Stomach (tissue), 8 donors: ENCODE measurements at regions not wholly inside any gene's neighbourhood (a gene's known extent, or its start where the extent isn't known, plus 50 kb on each side); places are given as distances from the start of the nearest gene placed in this dataset.

Experiments used
- DNase-seq, 2 donors: peaks; one replicate each; pipeline versions ENCODE4 v3.0.0 to v3.0.0-alpha.2; 2013 to 2019
- H3K27ac ChIP-seq, 5 donors: fragments of 200-600 bp in 4 of 5; sonication (generic) in 4 of 5; one replicate each; pipeline ENCODE4 v1.5.1; 2013 to 2019; ENCODE audit warnings: mild to moderate bottlenecking in 1 of 5, moderate library complexity in 1 of 5
- H3K27me3 ChIP-seq, 3 donors: fragments of 200-600 bp; sonication (generic); one replicate each; pipeline ENCODE4 v1.5.1; 2017 to 2019; ENCODE audit warnings: mixed run types in 1 of 3
- H3K36me3 ChIP-seq, 4 donors: fragments of 200-600 bp; sonication (generic); 1 replicate in 3 of 4; 2 replicates in 1 of 4; pipeline ENCODE4 v1.5.1; 2016 to 2019
- H3K4me1 ChIP-seq, 4 donors: fragments of 200-600 bp; sonication (generic); one replicate each; pipeline ENCODE4 v1.5.1; 2016 to 2019
- H3K4me3 ChIP-seq, 4 donors: fragments of 200-600 bp; sonication (generic) in 3 of 4; one replicate each; pipeline ENCODE4 v1.5.1; 2016 to 2019; ENCODE audit warnings: mild to moderate bottlenecking in 1 of 4
- H3K9me3 ChIP-seq, 4 donors: fragments of 200-600 bp; sonication (generic); one replicate each; pipeline ENCODE4 v1.5.1; 2016 to 2019
- EP300 ChIP-seq: sonication (generic); formaldehyde crosslinking; IDR thresholded peaks from one replicate; pipeline ENCODE4 v1.6.1; 2017; ENCODE audit warnings: antibody characterized with exemption
- POLR2A ChIP-seq, 4 donors: fragments of 450-650 bp; IDR thresholded peaks; one replicate each; pipeline ENCODE4 v1.6.1; 2016; ENCODE audit warnings: antibody characterized with exemption in 4 of 4, control low read depth in 2 of 4, mild to moderate bottlenecking in 1 of 4, moderate library complexity in 1 of 4
- POLR2AphosphoS5 ChIP-seq, 3 donors: sonication (generic); formaldehyde crosslinking; IDR thresholded peaks; one replicate each; pipeline ENCODE4 v1.6.1; 2016; ENCODE audit warnings: antibody characterized with exemption in 3 of 3
- WGBS, 5 donors: extraction: QIAGEN DNeasy Blood & Tissue Kit in 3 of 5; methylation state at CpG; one replicate each; pipeline versions ENCODE4 v1.1.5 to v1.1.7; 2013 to 2018; 5-methylcytosine and 5-hydroxymethylcytosine counted together
- intact Hi-C: fragments of 100-400 bp; cut with DNase I; formaldehyde crosslinking; loops from one replicate; pipeline ENCODE4 v1.15.1; 2023; ENCODE audit warnings: low total_unique reads
- TF ChIP-seq, protein P1 (sequence below), 7 experiments: fragments of 450-650 bp in 4 of 7; fragments of 200-600 bp in 3 of 7; sonication (generic) in 3 of 7; IDR thresholded peaks; one replicate each; pipeline ENCODE4 v1.5.1; 2016 to 2019; ENCODE audit warnings: antibody characterized with exemption in 7 of 7, control low read depth in 2 of 7, mild to moderate bottlenecking in 1 of 7
- donor health status: healthy with polysubstance abuse.
- donor health status: Bipolar disorder and iron deficiency.
- donor health status: healthy.

DNA sequence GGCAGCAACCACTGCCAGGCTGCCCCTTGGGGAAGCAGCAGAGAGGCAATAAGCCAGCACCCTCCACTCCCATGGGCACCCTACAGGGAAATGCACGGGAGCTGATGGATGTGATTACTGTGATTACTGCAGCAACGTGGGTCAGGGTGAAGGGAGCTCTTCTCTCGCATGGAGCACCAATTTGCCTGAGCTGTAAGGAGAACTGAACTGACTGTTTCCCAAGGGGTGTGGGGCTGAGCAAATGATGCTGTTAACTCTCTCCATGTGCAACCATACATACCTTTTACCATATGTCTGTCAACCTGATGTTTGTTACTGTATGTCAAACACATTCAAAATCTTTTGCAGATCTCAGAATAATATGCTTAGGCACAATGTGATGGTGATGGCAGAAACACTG is 680.6 kb downstream of the SQOR start:
- Histone ChIP-seq H3K4me1 (no peaks in the 10 kb centered on the region), H3K4me3 (no peak overlapping the region), H3K9me3 (no peaks in the 10 kb centered on the region), H3K27ac (no peak overlapping the region), H3K27me3 (no peaks in the 10 kb centered on the region), H3K36me3 (no peaks in the 10 kb centered on the region)
- 23 to 48% (median 27%) methylated on average over 3 of the region's 3 CpGs for WGBS, 5 donors
- TF ChIP-seq POLR2AphosphoS5 (IDR thresholded peaks at IDR 0.05) (no peak), EP300 (no peak), POLR2A (IDR thresholded peaks at IDR 0.05) (no peak)
- TF ChIP-seq, protein P1, sequence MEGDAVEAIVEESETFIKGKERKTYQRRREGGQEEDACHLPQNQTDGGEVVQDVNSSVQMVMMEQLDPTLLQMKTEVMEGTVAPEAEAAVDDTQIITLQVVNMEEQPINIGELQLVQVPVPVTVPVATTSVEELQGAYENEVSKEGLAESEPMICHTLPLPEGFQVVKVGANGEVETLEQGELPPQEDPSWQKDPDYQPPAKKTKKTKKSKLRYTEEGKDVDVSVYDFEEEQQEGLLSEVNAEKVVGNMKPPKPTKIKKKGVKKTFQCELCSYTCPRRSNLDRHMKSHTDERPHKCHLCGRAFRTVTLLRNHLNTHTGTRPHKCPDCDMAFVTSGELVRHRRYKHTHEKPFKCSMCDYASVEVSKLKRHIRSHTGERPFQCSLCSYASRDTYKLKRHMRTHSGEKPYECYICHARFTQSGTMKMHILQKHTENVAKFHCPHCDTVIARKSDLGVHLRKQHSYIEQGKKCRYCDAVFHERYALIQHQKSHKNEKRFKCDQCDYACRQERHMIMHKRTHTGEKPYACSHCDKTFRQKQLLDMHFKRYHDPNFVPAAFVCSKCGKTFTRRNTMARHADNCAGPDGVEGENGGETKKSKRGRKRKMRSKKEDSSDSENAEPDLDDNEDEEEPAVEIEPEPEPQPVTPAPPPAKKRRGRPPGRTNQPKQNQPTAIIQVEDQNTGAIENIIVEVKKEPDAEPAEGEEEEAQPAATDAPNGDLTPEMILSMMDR (IDR thresholded peaks at IDR 0.05) = no peak
- DNase-seq = no peak
- intact Hi-C loops = no loop called here

DNA sequence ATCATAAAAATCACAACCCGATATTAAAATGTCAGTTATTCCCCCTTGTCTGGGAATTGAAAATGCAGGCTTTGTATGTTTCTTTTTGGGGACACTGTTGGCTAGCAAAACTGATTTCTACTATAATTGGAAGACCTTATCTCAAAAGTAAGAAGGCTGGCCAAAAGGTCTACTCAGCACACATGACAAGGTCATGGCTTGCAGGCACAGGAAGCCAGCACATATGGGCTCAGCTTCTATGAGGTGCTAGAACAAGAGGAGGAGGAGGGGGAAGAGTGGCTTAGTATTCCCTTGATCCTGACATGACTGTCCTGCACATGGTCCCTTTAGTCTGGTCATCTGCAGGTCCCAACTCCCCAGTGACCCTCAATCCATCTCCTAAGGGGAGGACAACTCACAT is 681.2 kb downstream of the SQOR start:
- intact Hi-C loops = no loop called here
- WGBS, 5 donors = 80 to 89% (median 85%) methylated on average over 1 of the region's 1 CpG
- no peaks in the 10 kb centered on the region for H3K9me3 ChIP-seq

DNA sequence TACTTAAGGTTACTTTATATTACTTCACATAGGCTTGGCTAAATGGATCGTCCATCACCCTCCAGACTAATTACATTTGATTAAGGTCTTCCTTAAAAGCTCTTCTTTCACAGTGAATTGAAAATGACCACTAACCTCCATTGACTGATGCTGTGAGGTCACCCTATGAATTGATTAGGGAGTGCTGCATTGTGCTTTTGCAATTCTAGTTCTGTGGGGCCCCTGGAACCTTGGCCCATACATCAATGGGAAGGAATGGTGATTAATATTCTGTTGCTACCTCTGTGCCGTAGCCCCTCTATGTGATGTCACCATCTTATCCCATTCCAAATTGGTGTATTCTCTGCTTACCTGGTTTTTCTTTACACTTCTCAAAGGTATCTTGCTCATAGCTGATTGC is 682.2 kb downstream of the SQOR start:
- 88 to 93% (median 89%) methylated on average over 2 of the region's 2 CpGs for WGBS, 5 donors
- H3K27ac ChIP-seq = no peak overlapping the region
- intact Hi-C loops = no loop called here
- TF ChIP-seq POLR2A (IDR thresholded peaks at IDR 0.05) (no peak), EP300 (no peak), POLR2AphosphoS5 (IDR thresholded peaks at IDR 0.05) (no peak)
- TF ChIP-seq, protein P1 (IDR thresholded peaks at IDR 0.05) = no peak
- no peaks in the 10 kb centered on the region for H3K9me3 ChIP-seq
- no peaks in the 10 kb centered on the region for H3K36me3 ChIP-seq
- no peaks in the 10 kb centered on the region for H3K4me1 ChIP-seq
- DNase-seq = no peak
- H3K27me3 ChIP-seq = no peaks in the 10 kb centered on the region
- H3K4me3 ChIP-seq = no peak overlapping the region

More for the DNA sequence above, 681.2 kb downstream of the SQOR start:
- Histone ChIP-seq H3K27me3 (no peaks in the 10 kb centered on the region), H3K4me3 (no peak overlapping the region), H3K36me3 (no peaks in the 10 kb centered on the region), H3K27ac (no peak overlapping the region), H3K4me1 (no peaks in the 10 kb centered on the region)
- TF ChIP-seq, protein P1 (IDR thresholded peaks at IDR 0.05) = no peak
- TF ChIP-seq POLR2A (IDR thresholded peaks at IDR 0.05) = no peak
- no peak for TF ChIP-seq EP300
- TF ChIP-seq POLR2AphosphoS5 (IDR thresholded peaks at IDR 0.05) = no peak
- DNase-seq = no peak

DNA sequence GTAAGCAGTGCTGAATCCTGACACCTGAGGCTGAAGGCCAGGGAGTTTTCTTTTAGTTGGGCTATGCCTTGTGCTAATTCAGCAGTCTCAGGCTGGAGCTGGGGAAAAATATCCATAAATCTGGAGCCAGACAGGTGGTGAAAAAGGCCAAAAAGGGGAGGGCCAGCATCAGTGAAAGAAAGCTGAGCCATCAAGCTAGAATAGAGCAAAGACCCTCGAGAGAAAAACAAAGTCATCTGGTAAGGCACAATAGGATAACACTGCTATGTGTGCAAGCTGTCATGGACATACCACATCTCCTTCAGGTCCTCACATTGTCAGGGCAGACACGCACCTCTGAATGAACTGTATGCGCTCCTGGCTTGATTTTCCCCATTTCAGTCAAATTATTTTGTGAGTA is 687.9 kb downstream of the SQOR start:
- DNase-seq = no peak
- WGBS, 5 donors = 77 to 90% (median 83%) methylated on average over 3 of the region's 3 CpGs
- H3K27me3 ChIP-seq = no peaks in the 10 kb centered on the region
- intact Hi-C loops = no loop called here
- no peak overlapping the region for H3K4me3 ChIP-seq
- TF ChIP-seq, protein P1 (IDR thresholded peaks at IDR 0.05) = no peak
- no peaks in the 10 kb centered on the region for H3K9me3 ChIP-seq
- H3K4me1 ChIP-seq = no peaks in the 10 kb centered on the region
- no peaks in the 10 kb centered on the region for H3K36me3 ChIP-seq
- H3K27ac ChIP-seq = no peak overlapping the region

DNA sequence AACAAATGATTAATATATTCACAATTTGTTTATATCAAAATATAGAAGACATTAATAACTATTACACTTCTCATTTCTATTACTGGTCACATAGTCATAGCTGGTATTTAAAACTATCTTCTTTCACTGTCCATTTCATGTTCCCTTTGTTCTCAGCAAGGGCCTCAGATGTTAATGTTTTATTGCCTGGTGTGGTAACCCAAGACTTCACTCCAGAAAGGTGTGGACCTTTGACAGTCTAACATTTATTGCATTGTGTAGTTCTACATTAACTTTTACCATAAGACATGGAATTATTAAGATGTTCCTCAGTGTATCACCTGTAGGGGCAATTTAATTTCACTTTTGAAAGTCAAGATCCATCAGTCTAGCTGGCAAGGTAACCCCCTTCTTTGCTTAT is 691.3 kb downstream of the SQOR start:
- H3K4me1 ChIP-seq = no peaks in the 10 kb centered on the region
- no peak overlapping the region for H3K4me3 ChIP-seq
- H3K36me3 ChIP-seq = no peaks in the 10 kb centered on the region
- no peaks in the 10 kb centered on the region for H3K27me3 ChIP-seq
- H3K27ac ChIP-seq = no peak overlapping the region
- no peaks in the 10 kb centered on the region for H3K9me3 ChIP-seq
- intact Hi-C loops = no loop called here
- DNase-seq = no peak
- TF ChIP-seq, protein P1 (IDR thresholded peaks at IDR 0.05) = no peak
- TF ChIP-seq POLR2AphosphoS5 (IDR thresholded peaks at IDR 0.05) (no peak), POLR2A (IDR thresholded peaks at IDR 0.05) (no peak), EP300 (no peak)
